SK-N-SH (cell line): ENCODE measurements at regions not wholly inside any gene's neighbourhood (a gene's known extent, or its start where the extent isn't known, plus 50 kb on each side); places are given as distances from the start of the nearest gene placed in this dataset.

Experiments used
- CTCF ChIA-PET: fragments of 300-600, 350-600 bp; formaldehyde crosslinking; extraction: SDS; loops from one replicate; lab custom pipeline; 2021; lab: Yijun Ruan, JAX
- POLR2A ChIA-PET: fragments of 350-600 bp; sonication (Branson Sonifier 250); formaldehyde crosslinking; extraction: SDS; loops from one replicate; lab custom pipeline; 2020; ENCODE audit warnings: antibody characterized with exemption, inconsistent platforms; lab: Yijun Ruan, JAX
- DNase-seq: peaks from one replicate; pipeline ENCODE4 v3.0.0; 2012
- H2AFZ ChIP-seq: fragments of 200-600 bp; sonication (generic); 2 replicates; pipeline ENCODE4 v1.8.1; 2016; ENCODE audit warnings: antibody characterized with exemption, mild to moderate bottlenecking, low read depth
- H3F3A ChIP-seq: fragments of 200-600 bp; sonication (generic); replicated peaks from 2 replicates; pipeline ENCODE3; 2016; ENCODE audit warnings: antibody characterized with exemption, mild to moderate bottlenecking; ENCODE audit not compliant: insufficient read depth
- H3K27ac ChIP-seq, 2 experiments: fragments of 200-500 bp in 1 of 2; fragments of 200-600 bp in 1 of 2; sonication (Bioruptor generic) in 1 of 2; sonication (generic), shearing (Covaris generic) in 1 of 2; 2 replicates each; pipeline versions ENCODE4 v1.5.1 to v1.6.1; 2014 to 2016; ENCODE audit warnings: low read depth in 2 of 2, inconsistent platforms in 1 of 2, low read length in 1 of 2, mild to moderate bottlenecking in 1 of 2, mixed read lengths in 1 of 2
- H3K27me3 ChIP-seq: fragments of 200-600 bp; sonication (generic), shearing (Covaris generic); 2 replicates; pipeline ENCODE4 v1.6.1; 2016; ENCODE audit warnings: mixed run types; ENCODE audit not compliant: insufficient read depth
- H3K36me3 ChIP-seq, 2 experiments: fragments of 200-500 bp in 1 of 2; fragments of 200-600 bp in 1 of 2; sonication (Bioruptor generic) in 1 of 2; sonication (generic) in 1 of 2; replicated peaks in 1 of 2; 2 replicates each; pipeline versions ENCODE3 to v1.5.1; 2014 to 2016; ENCODE audit warnings: low read length in 1 of 2, mild to moderate bottlenecking in 1 of 2; ENCODE audit not compliant: insufficient read depth in 2 of 2, control insufficient read depth in 1 of 2
- H3K4me1 ChIP-seq, 2 experiments: fragments of 200-500 bp in 1 of 2; fragments of 200-600 bp in 1 of 2; sonication (Bioruptor generic) in 1 of 2; sonication (generic), shearing (Covaris generic) in 1 of 2; 2 replicates each; pipeline versions ENCODE4 v1.5.1 to v1.6.1; 2014 to 2016; ENCODE audit warnings: low read depth in 1 of 2, low read length in 1 of 2, mixed run types in 1 of 2; ENCODE audit not compliant: insufficient read depth in 2 of 2, control insufficient read depth in 1 of 2
- H3K4me2 ChIP-seq: fragments of 200-600 bp; sonication (generic), shearing (Covaris generic); 2 replicates; pipeline ENCODE4 v1.6.1; 2017; ENCODE audit warnings: mixed run types
- H3K4me3 ChIP-seq, 2 experiments: fragments of 200-500 bp in 1 of 2; fragments of 200-600 bp in 1 of 2; sonication (Bioruptor generic) in 1 of 2; sonication (generic), shearing (Covaris generic) in 1 of 2; 2 replicates each; pipeline versions ENCODE4 v1.5.1 to v1.8.1; 2014 to 2016; ENCODE audit warnings: low read depth in 2 of 2, inconsistent platforms in 1 of 2, low read length in 1 of 2, mild to moderate bottlenecking in 1 of 2, mixed read lengths in 1 of 2, moderate library complexity in 1 of 2
- H3K79me2 ChIP-seq: fragments of 200-600 bp; sonication (generic); 2 replicates; pipeline ENCODE4 v1.8.1; 2017; ENCODE audit warnings: mild to moderate bottlenecking; ENCODE audit not compliant: insufficient read depth
- H3K9ac ChIP-seq: fragments of 200-600 bp; sonication (generic); 2 replicates; pipeline ENCODE4 v1.6.1; 2017; ENCODE audit warnings: mixed run types
- H3K9me2 ChIP-seq: fragments of 200-600 bp; sonication (generic); 2 replicates; pipeline ENCODE4 v1.6.1; 2017; ENCODE audit warnings: mixed run types
- H3K9me3 ChIP-seq: fragments of 200-600 bp; sonication (generic); 2 replicates; pipeline ENCODE4 v1.6.1; 2017; ENCODE audit warnings: mixed run types, mild to moderate bottlenecking, moderate library complexity
- H4K20me1 ChIP-seq: fragments of 200-600 bp; sonication (generic); 2 replicates; pipeline ENCODE4 v1.6.1; 2017; ENCODE audit warnings: mild to moderate bottlenecking, mixed run types; ENCODE audit not compliant: insufficient read depth
- CHD2 ChIP-seq: fragments of 150-350 bp; IDR thresholded peaks from 2 replicates; pipeline ENCODE4 v1.6.1; 2018; ENCODE audit warnings: low read length; ENCODE audit not compliant: partially characterized antibody
- CTCF ChIP-seq: fragments of 200-600 bp; sonication (generic); IDR thresholded peaks from 2 replicates; pipeline ENCODE4 v1.6.1; 2017; ENCODE audit warnings: antibody characterized with exemption, mild to moderate bottlenecking, moderate library complexity
- ELF1 ChIP-seq: IDR thresholded peaks from 2 replicates; pipeline ENCODE4 v1.4.0; 2012
- FOSL2 ChIP-seq: IDR thresholded peaks from 2 replicates; pipeline ENCODE4 v1.4.0; 2012; ENCODE audit warnings: low read depth, mild to moderate bottlenecking, moderate library complexity, borderline replicate concordance
- GATA2 ChIP-seq: sonication (generic); formaldehyde crosslinking; IDR thresholded peaks from 2 replicates; pipeline ENCODE4 v1.5.0; 2020; ENCODE audit warnings: mild to moderate bottlenecking, missing genetic modification reagents
- MEF2A ChIP-seq: IDR thresholded peaks from 2 replicates; pipeline ENCODE4 v1.4.0; 2012; ENCODE audit warnings: low read depth, borderline replicate concordance
- MXI1 ChIP-seq: IDR thresholded peaks from 2 replicates; pipeline ENCODE4 v1.6.1; 2012; ENCODE audit warnings: mild to moderate bottlenecking, low read depth, low read length, improper control_type of control experiment
- NFIC ChIP-seq: IDR thresholded peaks from 2 replicates; pipeline ENCODE4 v1.4.0; 2012; ENCODE audit warnings: borderline replicate concordance
- NRF1 ChIP-seq: IDR thresholded peaks from 2 replicates; pipeline ENCODE4 v1.6.1; 2012; ENCODE audit warnings: low read depth, mild to moderate bottlenecking, low read length
- PBX3 ChIP-seq: IDR thresholded peaks from 2 replicates; pipeline ENCODE4; 2012
- TAF1 ChIP-seq: IDR thresholded peaks from 2 replicates; pipeline ENCODE4 v1.6.1; 2012; ENCODE audit warnings: low read depth, mild to moderate bottlenecking, low read length, moderate library complexity, borderline replicate concordance
- TEAD4 ChIP-seq: IDR thresholded peaks from 2 replicates; pipeline ENCODE4 v1.4.0; 2012; ENCODE audit warnings: mild to moderate bottlenecking, borderline replicate concordance; ENCODE audit not compliant: insufficient read depth
- USF1 ChIP-seq: IDR thresholded peaks from 2 replicates; pipeline ENCODE4 v1.4.0; 2012; ENCODE audit warnings: low read depth, borderline replicate concordance
- ZBTB33 ChIP-seq: IDR thresholded peaks from 2 replicates; pipeline ENCODE4 v1.4.0; 2012; ENCODE audit warnings: low read depth, borderline replicate concordance
- WGBS: methylation state at CpG from one replicate; pipeline ENCODE4 v1.1.6; 2017; ENCODE audit warnings: low lambda C conversion rate; 5-methylcytosine and 5-hydroxymethylcytosine counted together

GRCh38 chr10:55966101-55966500, 395.0 kb downstream of the ZWINT start:
- Histone ChIP-seq H3K79me2 (no peaks in the 10 kb centered on the region), H3K4me1 (no peaks in the 10 kb centered on the region), H3K27ac (no peak overlapping the region), H3K4me3 (no peak overlapping the region), H3K4me2 (no peak overlapping the region), H3K9ac (no peak overlapping the region), H3F3A (peaks cover 4% of the 10 kb centered on the region), H3K27me3 (no peaks in the 10 kb centered on the region), H4K20me1 (no peaks in the 10 kb centered on the region), H3K9me2 (no peaks in the 10 kb centered on the region), H3K9me3 (no peaks in the 10 kb centered on the region), H3K36me3 (no peaks in the 10 kb centered on the region), H2AFZ (no peak overlapping the region)
- DNase-seq: no peak
- ChIA-PET POLR2A (no interaction called here), CTCF (no interaction called here)
- WGBS: 14% methylated on average over 2 of the region's 2 CpGs
- TF ChIP-seq CTCF (no peak), ZBTB33 (no peak), CHD2 (no peak), GATA2 (CRISPR knock-in tag) (no peak), TAF1 (no peak), TEAD4 (no peak), NFIC (no peak), MEF2A (no peak), MXI1 (no peak), FOSL2 (no peak), NRF1 (no peak), ELF1 (no peak), USF1 (no peak), PBX3 (no peak)
